WTC11 (cell line): ENCODE measurements at regions not wholly inside any gene's neighbourhood (a gene's known extent, or its start where the extent isn't known, plus 50 kb on each side); places are given as distances from the start of the nearest gene placed in this dataset.

Source experiments
- ATAC-seq: fragments of 200-7000 bp; cut with Tn5 transposase; 2 replicates; pipeline ENCODE4 v1.10.0; 2021; ENCODE audit warnings: mild to moderate bottlenecking, moderate library complexity
- CTCF ChIA-PET: fragments of 300-600 bp; sonication (Branson Sonifier 250); formaldehyde crosslinking; loops from one replicate; lab custom pipeline; 2021; ENCODE audit warnings: antibody characterized with exemption; lab: Charles Lee
- POLR2A ChIA-PET: fragments of 350-600 bp; sonication (Branson Sonifier 250); formaldehyde crosslinking; loops from one replicate; lab custom pipeline; 2021; ENCODE audit warnings: antibody characterized with exemption; lab: Charles Lee
- DNase-seq: peaks from one replicate; pipeline ENCODE4 v3.0.0; 2021; ENCODE audit warnings: low spot score
- H3K27ac Mint-ChIP-seq: 2 replicates; pipeline ENCODE4 v1.8.0; 2021; ENCODE audit warnings: mixed read lengths
- H3K27me3 Mint-ChIP-seq: 2 replicates; pipeline ENCODE4 v1.8.0; 2021; ENCODE audit warnings: low read depth, mild to moderate bottlenecking, moderate library complexity, mixed read lengths
- H3K36me3 Mint-ChIP-seq: 2 replicates; pipeline ENCODE4 v1.8.0; 2021; ENCODE audit warnings: mixed read lengths
- H3K4me1 Mint-ChIP-seq: 2 replicates; pipeline ENCODE4 v1.8.0; 2022; ENCODE audit warnings: mixed read lengths
- H3K4me3 Mint-ChIP-seq: 2 replicates; pipeline ENCODE4 v1.8.0; 2021; ENCODE audit warnings: mild to moderate bottlenecking, moderate library complexity, mixed read lengths
- H3K9me3 Mint-ChIP-seq: 2 replicates; pipeline ENCODE4 v1.8.0; 2021; ENCODE audit warnings: mixed read lengths
- ATF3 ChIP-seq: sonication (generic); formaldehyde crosslinking; conservative IDR thresholded peaks from 2 replicates; pipeline ENCODE4 v1.8.1; 2022; ENCODE audit warnings: mild to moderate bottlenecking, missing genetic modification reagents
- EMX1 ChIP-seq: fragments of 250-450 bp; sonication (Bioruptor Pico); IDR thresholded peaks from 2 replicates; pipeline ENCODE4 v1.8.0; 2021; ENCODE audit warnings: mild to moderate bottlenecking
- FOXJ3 ChIP-seq: sonication (generic); formaldehyde crosslinking; IDR thresholded peaks from 2 replicates; pipeline ENCODE4 v1.9.0; 2021; ENCODE audit warnings: missing genetic modification reagents, mild to moderate bottlenecking, borderline replicate concordance
- HMGA2 ChIP-seq: fragments of 250-450 bp; sonication (Bioruptor Pico); IDR thresholded peaks from 2 replicates; pipeline ENCODE4 v1.4.0; 2021; ENCODE audit warnings: mild to moderate bottlenecking, moderate library complexity
- JUN ChIP-seq: sonication (generic); formaldehyde crosslinking; IDR thresholded peaks from 2 replicates; pipeline ENCODE4 v1.8.0; 2023; ENCODE audit warnings: mild to moderate bottlenecking, missing genetic modification reagents
- KAT7 ChIP-seq: sonication (generic); formaldehyde crosslinking; IDR thresholded peaks from 2 replicates; pipeline ENCODE4 v1.8.1; 2023; ENCODE audit warnings: missing genetic modification reagents, mild to moderate bottlenecking, borderline replicate concordance
- MYBL2 ChIP-seq: sonication (generic); formaldehyde crosslinking; IDR thresholded peaks from 2 replicates; pipeline ENCODE4 v1.8.1; 2023; ENCODE audit warnings: mild to moderate bottlenecking, moderate library complexity, missing genetic modification reagents
- NFATC4 ChIP-seq: fragments of 250-450 bp; sonication (Bioruptor Pico); IDR thresholded peaks from 2 replicates; pipeline ENCODE4 v1.9.0; 2021; ENCODE audit warnings: mild to moderate bottlenecking
- NFYB ChIP-seq: sonication (generic); formaldehyde crosslinking; conservative IDR thresholded peaks from 2 replicates; pipeline ENCODE4 v1.8.0; 2022; ENCODE audit warnings: low read depth, missing genetic modification reagents
- NR1H2 ChIP-seq: sonication (generic); formaldehyde crosslinking; IDR thresholded peaks from 2 replicates; pipeline ENCODE4 v1.9.0; 2021; ENCODE audit warnings: mild to moderate bottlenecking, moderate library complexity, missing genetic modification reagents
- RELA ChIP-seq: sonication (generic); formaldehyde crosslinking; IDR thresholded peaks from 2 replicates; pipeline ENCODE4 v1.8.1; 2022; ENCODE audit warnings: missing genetic modification reagents, mild to moderate bottlenecking, borderline replicate concordance
- SMAD3 ChIP-seq: sonication (generic); formaldehyde crosslinking; IDR thresholded peaks from 2 replicates; pipeline ENCODE4 v1.8.0; 2022; ENCODE audit warnings: missing genetic modification reagents, mild to moderate bottlenecking, borderline replicate concordance
- ZNF396 ChIP-seq: fragments of 250-450 bp; sonication (Bioruptor Pico); IDR thresholded peaks from 2 replicates; pipeline ENCODE4 v1.8.0; 2021; ENCODE audit warnings: mild to moderate bottlenecking, moderate library complexity, borderline replicate concordance
- ZNF416 ChIP-seq: fragments of 250-450 bp; sonication (Bioruptor Pico); IDR thresholded peaks from 2 replicates; pipeline ENCODE4 v1.9.0; 2021; ENCODE audit warnings: mild to moderate bottlenecking, inconsistent platforms
- ZNF671 ChIP-seq: fragments of 250-450 bp; sonication (Bioruptor Pico); IDR thresholded peaks from 2 replicates; pipeline ENCODE4 v1.8.0; 2021; ENCODE audit warnings: mild to moderate bottlenecking
- TF ChIP-seq, protein P1 (sequence below): sonication (generic); formaldehyde crosslinking; IDR thresholded peaks from 2 replicates; pipeline ENCODE4 v1.8.0; 2022; ENCODE audit warnings: missing genetic modification reagents
- TF ChIP-seq, protein P2 (sequence below): fragments of 250-450 bp; sonication (Bioruptor Pico); IDR thresholded peaks from 2 replicates; pipeline ENCODE4 v1.9.0; 2021; ENCODE audit warnings: mild to moderate bottlenecking, borderline replicate concordance
- TF ChIP-seq, protein P3 (sequence below): sonication (generic); formaldehyde crosslinking; IDR thresholded peaks from 2 replicates; pipeline ENCODE4 v1.8.1; 2022; ENCODE audit warnings: missing genetic modification reagents, borderline replicate concordance

DNA sequence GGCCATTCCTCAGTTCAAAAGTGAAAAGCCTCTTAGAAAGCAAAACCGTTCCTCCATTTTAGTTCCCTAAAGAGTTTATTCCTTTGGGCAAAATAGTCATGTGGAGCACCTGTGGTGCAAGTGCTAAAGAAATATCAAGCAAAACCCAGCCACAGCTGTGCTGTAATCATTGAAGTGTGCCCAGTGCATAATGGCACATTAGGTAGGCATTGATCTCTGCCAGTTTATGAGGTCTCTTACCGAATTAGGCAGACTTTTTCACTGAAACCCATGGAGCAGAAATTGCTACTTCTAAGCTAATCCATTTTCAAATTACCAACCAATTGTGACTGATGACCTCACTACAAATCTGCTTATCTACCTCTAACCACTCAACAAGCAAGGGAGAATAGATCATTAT is 97.2 kb upstream of the SEMA3A start:
- H3K27me3 Mint-ChIP-seq = peaks cover 4% of the 10 kb centered on the region; the same call in 1 of the 2 replicates
- ChIA-PET POLR2A (no interaction called here), CTCF (no interaction called here)
- TF ChIP-seq, protein P1, sequence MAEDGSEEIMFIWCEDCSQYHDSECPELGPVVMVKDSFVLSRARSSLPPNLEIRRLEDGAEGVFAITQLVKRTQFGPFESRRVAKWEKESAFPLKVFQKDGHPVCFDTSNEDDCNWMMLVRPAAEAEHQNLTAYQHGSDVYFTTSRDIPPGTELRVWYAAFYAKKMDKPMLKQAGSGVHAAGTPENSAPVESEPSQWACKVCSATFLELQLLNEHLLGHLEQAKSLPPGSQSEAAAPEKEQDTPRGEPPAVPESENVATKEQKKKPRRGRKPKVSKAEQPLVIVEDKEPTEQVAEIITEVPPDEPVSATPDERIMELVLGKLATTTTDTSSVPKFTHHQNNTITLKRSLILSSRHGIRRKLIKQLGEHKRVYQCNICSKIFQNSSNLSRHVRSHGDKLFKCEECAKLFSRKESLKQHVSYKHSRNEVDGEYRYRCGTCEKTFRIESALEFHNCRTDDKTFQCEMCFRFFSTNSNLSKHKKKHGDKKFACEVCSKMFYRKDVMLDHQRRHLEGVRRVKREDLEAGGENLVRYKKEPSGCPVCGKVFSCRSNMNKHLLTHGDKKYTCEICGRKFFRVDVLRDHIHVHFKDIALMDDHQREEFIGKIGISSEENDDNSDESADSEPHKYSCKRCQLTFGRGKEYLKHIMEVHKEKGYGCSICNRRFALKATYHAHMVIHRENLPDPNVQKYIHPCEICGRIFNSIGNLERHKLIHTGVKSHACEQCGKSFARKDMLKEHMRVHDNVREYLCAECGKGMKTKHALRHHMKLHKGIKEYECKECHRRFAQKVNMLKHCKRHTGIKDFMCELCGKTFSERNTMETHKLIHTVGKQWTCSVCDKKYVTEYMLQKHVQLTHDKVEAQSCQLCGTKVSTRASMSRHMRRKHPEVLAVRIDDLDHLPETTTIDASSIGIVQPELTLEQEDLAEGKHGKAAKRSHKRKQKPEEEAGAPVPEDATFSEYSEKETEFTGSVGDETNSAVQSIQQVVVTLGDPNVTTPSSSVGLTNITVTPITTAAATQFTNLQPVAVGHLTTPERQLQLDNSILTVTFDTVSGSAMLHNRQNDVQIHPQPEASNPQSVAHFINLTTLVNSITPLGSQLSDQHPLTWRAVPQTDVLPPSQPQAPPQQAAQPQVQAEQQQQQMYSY = no peak
- TF ChIP-seq NR1H2 (CRISPR knock-in tag) (no peak), ATF3 (CRISPR knock-in tag) (no peak), NFATC4 (CRISPR knock-in tag) (no peak)
- TF ChIP-seq, protein P2, sequence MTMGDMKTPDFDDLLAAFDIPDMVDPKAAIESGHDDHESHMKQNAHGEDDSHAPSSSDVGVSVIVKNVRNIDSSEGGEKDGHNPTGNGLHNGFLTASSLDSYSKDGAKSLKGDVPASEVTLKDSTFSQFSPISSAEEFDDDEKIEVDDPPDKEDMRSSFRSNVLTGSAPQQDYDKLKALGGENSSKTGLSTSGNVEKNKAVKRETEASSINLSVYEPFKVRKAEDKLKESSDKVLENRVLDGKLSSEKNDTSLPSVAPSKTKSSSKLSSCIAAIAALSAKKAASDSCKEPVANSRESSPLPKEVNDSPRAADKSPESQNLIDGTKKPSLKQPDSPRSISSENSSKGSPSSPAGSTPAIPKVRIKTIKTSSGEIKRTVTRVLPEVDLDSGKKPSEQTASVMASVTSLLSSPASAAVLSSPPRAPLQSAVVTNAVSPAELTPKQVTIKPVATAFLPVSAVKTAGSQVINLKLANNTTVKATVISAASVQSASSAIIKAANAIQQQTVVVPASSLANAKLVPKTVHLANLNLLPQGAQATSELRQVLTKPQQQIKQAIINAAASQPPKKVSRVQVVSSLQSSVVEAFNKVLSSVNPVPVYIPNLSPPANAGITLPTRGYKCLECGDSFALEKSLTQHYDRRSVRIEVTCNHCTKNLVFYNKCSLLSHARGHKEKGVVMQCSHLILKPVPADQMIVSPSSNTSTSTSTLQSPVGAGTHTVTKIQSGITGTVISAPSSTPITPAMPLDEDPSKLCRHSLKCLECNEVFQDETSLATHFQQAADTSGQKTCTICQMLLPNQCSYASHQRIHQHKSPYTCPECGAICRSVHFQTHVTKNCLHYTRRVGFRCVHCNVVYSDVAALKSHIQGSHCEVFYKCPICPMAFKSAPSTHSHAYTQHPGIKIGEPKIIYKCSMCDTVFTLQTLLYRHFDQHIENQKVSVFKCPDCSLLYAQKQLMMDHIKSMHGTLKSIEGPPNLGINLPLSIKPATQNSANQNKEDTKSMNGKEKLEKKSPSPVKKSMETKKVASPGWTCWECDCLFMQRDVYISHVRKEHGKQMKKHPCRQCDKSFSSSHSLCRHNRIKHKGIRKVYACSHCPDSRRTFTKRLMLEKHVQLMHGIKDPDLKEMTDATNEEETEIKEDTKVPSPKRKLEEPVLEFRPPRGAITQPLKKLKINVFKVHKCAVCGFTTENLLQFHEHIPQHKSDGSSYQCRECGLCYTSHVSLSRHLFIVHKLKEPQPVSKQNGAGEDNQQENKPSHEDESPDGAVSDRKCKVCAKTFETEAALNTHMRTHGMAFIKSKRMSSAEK (CRISPR knock-in tag) = no peak
- no peak for DNase-seq
- H3K9me3 Mint-ChIP-seq = peaks cover 4% of the 10 kb centered on the region
- H3K36me3 Mint-ChIP-seq = no peaks in the 10 kb centered on the region; the same call in 1 of the 2 replicates
- no peak overlapping the region for H3K27ac Mint-ChIP-seq
- H3K4me3 Mint-ChIP-seq = no peak overlapping the region
- no peak for ATAC-seq
- peaks cover 17% of the 10 kb centered on the region for H3K4me1 Mint-ChIP-seq

GRCh38 chr7:84283798-84284197 is 89.2 kb upstream of the SEMA3A start:
- ATAC-seq (no peak), DNase-seq (no peak)
- H3K4me1 Mint-ChIP-seq = peaks cover 14% of the 10 kb centered on the region
- H3K27me3 Mint-ChIP-seq = no peaks in the 10 kb centered on the region
- TF ChIP-seq JUN (no peak), RELA (CRISPR knock-in tag) (no peak), EMX1 (CRISPR knock-in tag) (no peak), NFYB (no peak), HMGA2 (CRISPR knock-in tag) (no peak), ZNF396 (CRISPR knock-in tag) (no peak), ATF3 (CRISPR knock-in tag) (no peak)
- H3K27ac Mint-ChIP-seq = no peak overlapping the region
- H3K9me3 Mint-ChIP-seq = peaks cover 6% of the 10 kb centered on the region
- H3K36me3 Mint-ChIP-seq = peaks cover 5% of the 10 kb centered on the region
- ChIA-PET POLR2A (no interaction called here), CTCF (no interaction called here)
- H3K4me3 Mint-ChIP-seq = no peak overlapping the region

- POLR2A ChIA-PET = no interaction called here
- Mint-ChIP-seq H3K9me3 (peaks cover 10% of the 10 kb centered on the region), H3K4me3 (no peak overlapping the region), H3K4me1 (peaks cover 34% of the 10 kb centered on the region), H3K36me3 (peaks cover 10% of the 10 kb centered on the region), H3K27ac (no peak overlapping the region), H3K27me3 (no peaks in the 10 kb centered on the region)
- TF ChIP-seq KAT7 (CRISPR knock-in tag) (no peak), SMAD3 (CRISPR knock-in tag) (no peak), MYBL2 (CRISPR knock-in tag) (no peak), FOXJ3 (CRISPR knock-in tag) (no peak), NFATC4 (CRISPR knock-in tag) (no peak), ZNF416 (CRISPR knock-in tag) (no peak), ZNF671 (no peak), ATF3 (CRISPR knock-in tag) (no peak)
- TF ChIP-seq, protein P3, sequence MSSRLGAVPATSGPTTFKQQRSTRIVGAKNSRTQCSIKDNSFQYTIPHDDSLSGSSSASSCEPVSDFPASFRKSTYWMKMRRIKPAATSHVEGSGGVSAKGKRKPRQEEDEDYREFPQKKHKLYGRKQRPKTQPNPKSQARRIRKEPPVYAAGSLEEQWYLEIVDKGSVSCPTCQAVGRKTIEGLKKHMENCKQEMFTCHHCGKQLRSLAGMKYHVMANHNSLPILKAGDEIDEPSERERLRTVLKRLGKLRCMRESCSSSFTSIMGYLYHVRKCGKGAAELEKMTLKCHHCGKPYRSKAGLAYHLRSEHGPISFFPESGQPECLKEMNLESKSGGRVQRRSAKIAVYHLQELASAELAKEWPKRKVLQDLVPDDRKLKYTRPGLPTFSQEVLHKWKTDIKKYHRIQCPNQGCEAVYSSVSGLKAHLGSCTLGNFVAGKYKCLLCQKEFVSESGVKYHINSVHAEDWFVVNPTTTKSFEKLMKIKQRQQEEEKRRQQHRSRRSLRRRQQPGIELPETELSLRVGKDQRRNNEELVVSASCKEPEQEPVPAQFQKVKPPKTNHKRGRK (CRISPR knock-in tag) = no peak
- CTCF ChIA-PET = no interaction called here
- no peak for DNase-seq
- ATAC-seq = no peak
These were observed 86.9 kb upstream of the SEMA3A start for GRCh38 chr7:84281518-84281917.
